ENCODE measurements at regions not wholly inside any gene's neighbourhood (a gene's known extent, or its start where the extent isn't known, plus 50 kb on each side); places are given as distances from the start of the nearest gene placed in this dataset.

DNA sequence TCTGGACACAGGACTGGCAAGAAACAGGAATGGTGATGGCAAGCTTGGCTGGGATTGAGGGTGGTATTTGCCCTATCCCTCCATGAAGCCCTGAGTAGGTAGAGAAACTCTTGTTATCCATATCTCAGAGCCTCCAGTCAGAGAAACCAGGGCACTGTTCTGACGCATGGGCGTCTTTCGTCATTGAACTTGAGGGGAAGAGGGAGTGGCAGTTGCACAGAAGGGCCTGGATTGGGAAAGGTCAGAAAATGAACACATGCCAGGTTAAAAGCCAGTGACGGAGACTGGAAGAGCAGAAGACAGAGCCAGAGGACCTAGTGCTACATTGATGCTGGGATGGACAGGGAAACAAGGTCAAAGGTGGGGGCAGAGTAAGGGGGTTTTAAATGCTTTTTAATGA lies 516.7 kb downstream of the PLPP3 start:
- no peaks in the 10 kb centered on the region for H3K36me3 Mint-ChIP-seq (ENCODE audit: low read depth, unreplicated experiment)
- no peaks in the 10 kb centered on the region for H3K9me3 Mint-ChIP-seq (ENCODE audit: unreplicated experiment)
- no peak overlapping the region for H3K4me3 Mint-ChIP-seq (ENCODE audit: unreplicated experiment)
- no peak overlapping the region for H3K27ac Mint-ChIP-seq (ENCODE audit: unreplicated experiment)
- DNase-seq (ENCODE audit: low spot score): no peak
- TF ChIP-seq, protein P1, sequence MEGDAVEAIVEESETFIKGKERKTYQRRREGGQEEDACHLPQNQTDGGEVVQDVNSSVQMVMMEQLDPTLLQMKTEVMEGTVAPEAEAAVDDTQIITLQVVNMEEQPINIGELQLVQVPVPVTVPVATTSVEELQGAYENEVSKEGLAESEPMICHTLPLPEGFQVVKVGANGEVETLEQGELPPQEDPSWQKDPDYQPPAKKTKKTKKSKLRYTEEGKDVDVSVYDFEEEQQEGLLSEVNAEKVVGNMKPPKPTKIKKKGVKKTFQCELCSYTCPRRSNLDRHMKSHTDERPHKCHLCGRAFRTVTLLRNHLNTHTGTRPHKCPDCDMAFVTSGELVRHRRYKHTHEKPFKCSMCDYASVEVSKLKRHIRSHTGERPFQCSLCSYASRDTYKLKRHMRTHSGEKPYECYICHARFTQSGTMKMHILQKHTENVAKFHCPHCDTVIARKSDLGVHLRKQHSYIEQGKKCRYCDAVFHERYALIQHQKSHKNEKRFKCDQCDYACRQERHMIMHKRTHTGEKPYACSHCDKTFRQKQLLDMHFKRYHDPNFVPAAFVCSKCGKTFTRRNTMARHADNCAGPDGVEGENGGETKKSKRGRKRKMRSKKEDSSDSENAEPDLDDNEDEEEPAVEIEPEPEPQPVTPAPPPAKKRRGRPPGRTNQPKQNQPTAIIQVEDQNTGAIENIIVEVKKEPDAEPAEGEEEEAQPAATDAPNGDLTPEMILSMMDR (IDR thresholded peaks at IDR 0.05; ENCODE audit: unreplicated experiment): no peak
- no peaks in the 10 kb centered on the region for H3K27me3 Mint-ChIP-seq (ENCODE audit: unreplicated experiment)
- no peaks in the 10 kb centered on the region for H3K4me1 Mint-ChIP-seq (ENCODE audit: unreplicated experiment)

DNA sequence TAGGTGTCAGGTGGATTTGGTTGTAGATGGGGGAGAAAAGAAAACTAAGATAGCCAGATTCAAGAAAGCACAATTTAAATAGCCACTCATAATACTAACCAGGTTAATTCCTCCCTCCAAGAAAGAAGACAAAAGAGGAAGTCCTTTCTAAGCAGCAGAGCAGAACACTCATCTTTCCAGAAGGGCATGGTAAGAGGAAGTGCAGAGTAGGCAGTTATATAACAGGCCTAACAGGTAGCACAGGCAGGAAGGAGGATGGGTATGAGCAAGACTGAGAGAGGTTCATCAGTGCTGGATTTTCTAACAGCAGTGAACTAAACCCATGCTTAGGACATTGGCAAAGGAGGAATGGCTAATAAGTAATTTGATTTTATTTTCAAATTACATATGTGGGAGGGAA lies 517.5 kb downstream of the PLPP3 start:
- H3K4me1 Mint-ChIP-seq (ENCODE audit: unreplicated experiment): no peaks in the 10 kb centered on the region
- no peak overlapping the region for H3K4me3 Mint-ChIP-seq (ENCODE audit: unreplicated experiment)
- no peak for DNase-seq (ENCODE audit: low spot score)
- H3K9me3 Mint-ChIP-seq (ENCODE audit: unreplicated experiment): no peaks in the 10 kb centered on the region
- H3K36me3 Mint-ChIP-seq (ENCODE audit: low read depth, unreplicated experiment): no peaks in the 10 kb centered on the region
- H3K27me3 Mint-ChIP-seq (ENCODE audit: unreplicated experiment): no peaks in the 10 kb centered on the region
- TF ChIP-seq, protein P1 (IDR thresholded peaks at IDR 0.05; ENCODE audit: unreplicated experiment): no peak
- no peak overlapping the region for H3K27ac Mint-ChIP-seq (ENCODE audit: unreplicated experiment)

DNA sequence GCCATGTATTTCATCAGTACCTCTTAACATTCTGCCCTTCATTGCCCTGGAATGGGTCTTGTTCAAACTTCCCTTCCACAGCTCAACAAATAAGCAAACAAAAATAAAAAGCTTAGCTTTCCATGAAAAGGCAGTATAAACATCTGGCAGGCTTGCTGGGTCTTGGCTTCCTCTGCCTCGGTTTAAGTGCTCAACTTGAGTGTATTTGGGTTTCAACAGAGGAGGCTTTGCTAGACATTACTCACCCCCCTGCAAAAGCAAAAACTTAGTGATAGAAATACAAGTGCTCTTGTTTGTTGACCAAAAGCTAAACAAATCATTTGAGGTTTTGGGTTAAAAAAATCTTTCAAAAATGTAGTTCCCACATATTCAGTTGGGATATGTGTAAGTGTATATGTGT lies 518.5 kb downstream of the PLPP3 start:
- H3K36me3 Mint-ChIP-seq (ENCODE audit: low read depth, unreplicated experiment): no peaks in the 10 kb centered on the region
- no peak overlapping the region for H3K4me3 Mint-ChIP-seq (ENCODE audit: unreplicated experiment)
- TF ChIP-seq, protein P1 (IDR thresholded peaks at IDR 0.05; ENCODE audit: unreplicated experiment): no peak
- no peak overlapping the region for H3K27ac Mint-ChIP-seq (ENCODE audit: unreplicated experiment)
- no peaks in the 10 kb centered on the region for H3K4me1 Mint-ChIP-seq (ENCODE audit: unreplicated experiment)
- no peaks in the 10 kb centered on the region for H3K27me3 Mint-ChIP-seq (ENCODE audit: unreplicated experiment)
- DNase-seq (ENCODE audit: low spot score): no peak
- H3K9me3 Mint-ChIP-seq (ENCODE audit: unreplicated experiment): no peaks in the 10 kb centered on the region

DNA sequence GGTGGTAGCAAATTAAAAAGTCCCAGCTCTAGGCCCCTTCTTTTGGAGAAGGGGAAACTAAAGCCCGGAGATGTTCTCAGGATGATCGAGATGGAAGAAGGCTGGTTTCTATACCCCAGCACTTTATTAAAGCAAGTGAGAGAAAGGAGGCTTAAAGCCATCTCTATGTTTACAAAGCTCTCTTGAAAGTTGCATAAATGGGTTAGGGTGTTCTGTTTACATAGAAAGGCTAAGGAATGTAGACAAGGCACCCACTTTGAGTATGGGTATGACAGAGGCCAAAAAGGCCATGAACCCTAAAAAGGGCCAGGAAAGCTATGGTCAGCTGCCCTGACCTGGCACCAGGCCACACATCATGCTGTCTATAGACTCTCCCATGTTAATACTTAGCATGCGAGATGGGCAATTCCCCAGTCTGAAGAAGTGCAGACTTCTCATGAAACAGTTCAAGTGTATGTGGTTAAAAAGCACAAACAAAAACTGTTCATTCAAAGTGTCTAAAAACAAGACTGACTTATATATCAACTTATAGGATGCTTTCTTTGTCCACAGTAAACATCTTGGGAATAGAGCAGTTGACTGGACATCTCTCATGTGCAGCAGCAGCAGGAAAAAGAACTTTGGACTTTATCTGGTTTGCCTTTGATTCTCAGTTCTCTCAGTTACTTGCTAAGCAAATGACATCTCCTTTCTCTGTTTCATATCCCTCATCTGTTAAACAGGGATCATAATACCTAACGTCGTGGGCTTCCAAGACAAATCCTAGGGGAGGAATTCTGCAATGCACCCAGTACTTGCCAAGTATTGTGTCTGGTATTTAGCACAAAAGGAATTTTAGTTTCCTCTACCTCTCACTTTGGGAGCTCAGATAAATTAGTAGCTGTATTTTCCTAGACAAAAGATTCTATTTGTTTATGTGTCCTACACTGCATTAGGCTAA lies 521.6 kb downstream of the PLPP3 start:
- no peaks in the 10 kb centered on the region for H3K9me3 Mint-ChIP-seq (ENCODE audit: unreplicated experiment)
- no peaks in the 10 kb centered on the region for H3K4me1 Mint-ChIP-seq (ENCODE audit: unreplicated experiment)
- no peak overlapping the region for H3K4me3 Mint-ChIP-seq (ENCODE audit: unreplicated experiment)
- TF ChIP-seq, protein P1 (IDR thresholded peaks at IDR 0.05; ENCODE audit: unreplicated experiment): no peak
- H3K27ac Mint-ChIP-seq (ENCODE audit: unreplicated experiment): no peak overlapping the region
- H3K36me3 Mint-ChIP-seq (ENCODE audit: low read depth, unreplicated experiment): no peaks in the 10 kb centered on the region
- DNase-seq (ENCODE audit: low spot score): no peak
- H3K27me3 Mint-ChIP-seq (ENCODE audit: unreplicated experiment): no peaks in the 10 kb centered on the region

Measured in endothelial cell (in vitro differentiated cells).